ENCODE measurements at regions not wholly inside any gene's neighbourhood (a gene's known extent, or its start where the extent isn't known, plus 50 kb on each side); places are given as distances from the start of the nearest gene placed in this dataset.

- TF ChIP-seq EZH2 (IDR thresholded peaks at IDR 0.05): no peak
- no peak for TF ChIP-seq POLR2AphosphoS5 (IDR thresholded peaks at IDR 0.05; ENCODE audit: borderline replicate concordance, low read depth, low read length)
These were observed 171.2 kb upstream of the SDK2 start for GRCh38 chr17:73815474-73815873.

All from SK-N-MC (cell line).